ENCODE measurements at regions not wholly inside any gene's neighbourhood (a gene's known extent, or its start where the extent isn't known, plus 50 kb on each side); places are given as distances from the start of the nearest gene placed in this dataset.
"Not testable (repeated sequence)": the region's sequence is repeated elsewhere in the genome, so short reads cannot be mapped to it uniquely, and the experiment has no call there.

DNA sequence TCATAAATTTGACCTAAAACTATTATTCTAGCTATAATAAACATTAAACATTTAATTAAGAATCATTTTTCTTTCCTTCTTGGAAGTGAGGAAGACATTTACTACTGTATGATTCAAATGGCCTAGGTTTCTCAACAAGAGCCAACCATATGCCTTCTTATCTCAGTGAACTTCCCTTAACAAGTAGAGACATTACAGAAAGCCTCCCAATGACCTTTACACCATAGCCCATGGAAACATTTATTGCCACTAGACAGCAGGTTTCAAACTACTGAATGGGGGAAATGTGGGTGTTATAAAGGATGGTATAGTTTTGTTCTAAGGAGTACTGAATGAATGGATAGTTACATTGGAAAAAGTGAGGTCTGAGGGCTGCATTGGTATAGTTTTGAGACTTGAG lies 349.4 kb upstream of the SPRED2 start:
- DNase-seq (ENCODE audit: insufficient read length, low spot score) (no peak), FAIRE-seq (no peak)
- no peak for TF ChIP-seq POLR2A (IDR thresholded peaks at IDR 0.05; ENCODE audit: low read depth, low read length)

GRCh38 chr2:65779021-65779420 lies 346.6 kb upstream of the SPRED2 start:
- DNase-seq (ENCODE audit: insufficient read length, low spot score) = no peak
- no peak for TF ChIP-seq POLR2A (IDR thresholded peaks at IDR 0.05; ENCODE audit: low read depth, low read length)
- no peak for FAIRE-seq

DNA sequence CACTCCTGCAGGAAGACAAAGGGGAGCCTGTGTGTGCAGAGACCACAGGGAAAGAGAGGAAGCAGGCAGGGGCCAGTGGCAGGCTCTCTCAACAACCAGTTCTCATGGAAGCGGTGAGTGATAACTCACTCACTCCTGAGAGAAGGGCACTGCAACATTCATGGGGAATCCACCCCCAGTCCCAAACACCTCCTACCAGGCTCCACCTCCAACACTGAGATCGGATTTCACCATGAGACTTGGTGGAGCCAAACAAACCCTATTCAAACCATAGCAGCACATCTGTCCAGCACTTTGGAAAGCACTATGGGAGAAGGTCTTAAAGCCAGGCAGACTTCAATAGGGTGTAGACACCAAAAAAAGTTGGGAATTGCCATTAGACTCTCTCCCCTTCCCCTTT lies 345.7 kb upstream of the SPRED2 start:
- no peak for TF ChIP-seq POLR2A (IDR thresholded peaks at IDR 0.05; ENCODE audit: low read depth, low read length)
- DNase-seq (ENCODE audit: insufficient read length, low spot score) = no peak
- no peak for FAIRE-seq

DNA sequence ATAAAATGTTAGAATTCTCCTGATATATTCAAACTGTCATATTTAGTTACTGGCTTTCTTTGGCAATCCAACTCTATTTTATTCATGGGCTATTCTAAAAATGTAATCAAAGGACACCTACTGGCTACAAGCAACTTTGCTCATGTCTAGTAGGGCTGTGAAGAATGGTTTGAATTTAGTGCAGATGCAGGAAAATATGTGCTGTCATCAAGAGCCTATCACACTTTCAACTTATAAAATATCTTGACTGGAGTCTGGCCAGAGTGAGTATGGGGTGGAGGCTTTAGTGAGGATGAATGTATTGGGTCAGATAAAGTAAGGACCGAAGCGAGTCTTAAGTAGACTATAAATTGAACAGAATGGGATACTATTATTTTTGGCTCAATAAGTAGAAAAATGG lies 343.4 kb upstream of the SPRED2 start:
- TF ChIP-seq POLR2A (IDR thresholded peaks at IDR 0.05; ENCODE audit: low read depth, low read length) = no peak
- no peak for DNase-seq (ENCODE audit: insufficient read length, low spot score)
- no peak for FAIRE-seq

DNA sequence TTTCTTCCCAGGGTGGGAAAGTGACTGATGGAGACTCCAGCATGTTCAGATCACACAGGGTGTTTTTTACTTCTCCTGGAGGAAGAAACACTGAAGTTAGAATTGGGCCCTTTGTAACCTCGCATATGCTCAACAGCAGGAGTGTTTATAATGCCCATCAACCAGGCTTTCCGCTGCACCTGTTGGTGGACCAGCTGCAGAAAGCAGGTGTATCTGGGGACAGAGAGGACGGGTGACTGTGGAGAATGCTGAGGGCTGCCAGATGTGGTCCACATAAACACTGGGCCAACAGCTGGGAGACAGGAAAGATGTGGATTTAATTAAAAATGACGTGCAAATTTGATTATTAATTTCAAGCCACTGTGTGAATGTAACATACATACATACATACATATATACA lies 335.5 kb upstream of the SPRED2 start:
- FAIRE-seq (no peak), DNase-seq (ENCODE audit: insufficient read length, low spot score) (no peak)
- TF ChIP-seq POLR2A (IDR thresholded peaks at IDR 0.05; ENCODE audit: low read depth, low read length) = no peak

DNA sequence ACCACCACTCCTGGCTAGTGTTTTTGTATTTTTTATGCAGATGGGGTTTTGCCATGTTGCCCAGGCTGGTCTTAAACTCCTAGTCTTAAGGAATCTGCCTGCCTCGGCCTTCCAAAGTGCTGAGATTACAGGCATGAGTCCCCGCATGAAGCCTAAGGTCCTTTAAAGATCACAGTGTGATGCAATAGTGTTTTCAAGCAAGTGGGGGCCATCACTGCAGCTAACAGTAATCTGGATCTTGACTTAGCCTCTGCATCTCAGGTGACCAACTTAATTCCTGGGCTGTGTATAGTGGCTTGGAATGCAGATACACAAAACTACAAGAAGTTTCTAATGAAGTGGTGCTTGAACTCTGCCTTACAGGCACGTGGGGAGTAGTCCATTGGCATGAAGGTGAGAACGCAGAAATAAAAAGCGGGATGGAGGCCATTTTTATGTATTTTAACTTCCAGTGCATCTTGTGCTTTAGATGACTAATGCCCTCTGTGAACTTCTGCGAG lies 334.4 kb upstream of the SPRED2 start:
- DNase-seq (ENCODE audit: insufficient read length, low spot score) = no peak
- TF ChIP-seq POLR2A (IDR thresholded peaks at IDR 0.05; ENCODE audit: low read depth, low read length) = no peak
- no peak for FAIRE-seq

DNA sequence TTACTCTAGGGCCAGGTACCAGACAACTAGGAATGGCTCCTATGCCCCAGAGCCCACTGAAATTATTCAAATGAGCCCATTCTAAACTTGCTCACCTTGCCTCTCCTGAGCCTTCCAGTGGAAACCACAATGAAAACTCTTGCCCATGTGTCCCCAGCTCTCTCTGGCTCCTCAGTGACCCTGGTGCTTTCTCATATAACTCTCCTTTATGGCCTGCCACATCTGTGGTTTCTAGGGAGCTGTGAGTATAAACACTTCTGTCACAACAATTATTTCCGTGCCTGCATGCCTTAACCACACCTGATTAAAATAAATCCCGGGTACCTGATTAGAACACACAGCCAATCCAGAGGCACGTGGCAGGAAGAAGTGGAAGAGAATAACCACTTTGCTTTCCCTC lies 333.0 kb upstream of the SPRED2 start:
- DNase-seq (ENCODE audit: insufficient read length, low spot score) = no peak
- FAIRE-seq = no peak
- no peak for TF ChIP-seq POLR2A (IDR thresholded peaks at IDR 0.05; ENCODE audit: low read depth, low read length)

DNA sequence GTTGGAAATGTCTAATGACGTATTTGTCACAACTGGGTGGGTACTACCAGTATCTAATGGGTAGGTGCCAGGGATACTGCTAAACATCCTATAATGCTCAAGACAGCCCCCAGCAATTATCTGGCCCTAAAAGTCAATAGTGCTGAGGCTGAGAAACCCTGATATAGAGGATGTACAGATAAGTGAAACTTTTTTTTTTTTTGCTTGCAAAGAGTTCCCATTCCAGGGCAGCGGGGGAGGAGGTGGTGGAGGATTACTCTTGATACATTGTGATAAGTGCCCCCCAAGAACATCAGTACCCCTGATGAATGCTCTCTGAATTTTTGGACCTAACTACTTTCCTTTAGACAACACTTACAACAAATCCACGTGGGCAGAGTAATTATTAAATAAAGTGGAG lies 329.7 kb upstream of the SPRED2 start:
- FAIRE-seq (no peak), DNase-seq (ENCODE audit: insufficient read length, low spot score) (no peak)
- TF ChIP-seq POLR2A (IDR thresholded peaks at IDR 0.05; ENCODE audit: low read depth, low read length) = no peak

DNA sequence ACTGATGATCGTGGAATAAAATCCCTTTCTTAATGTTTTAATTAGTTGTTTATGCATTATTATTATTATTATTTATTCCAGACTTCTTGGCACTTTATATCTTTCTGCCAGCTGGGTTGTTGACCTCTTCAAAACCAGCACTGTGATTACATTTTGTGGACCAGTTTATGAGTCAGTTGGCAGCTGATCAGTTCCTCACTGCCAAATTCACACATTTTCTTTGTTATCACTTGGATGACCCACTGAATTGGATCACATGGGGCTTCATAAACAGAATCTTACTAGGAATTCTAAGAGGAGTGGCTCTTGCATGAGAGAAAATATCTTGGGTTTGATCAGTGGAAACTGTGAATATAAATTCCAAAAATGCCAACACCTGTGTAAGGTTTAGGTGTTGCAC lies 321.8 kb upstream of the SPRED2 start:
- FAIRE-seq = no peak
- no peak for DNase-seq (ENCODE audit: insufficient read length, low spot score)
- TF ChIP-seq POLR2A (IDR thresholded peaks at IDR 0.05; ENCODE audit: low read depth, low read length) = no peak

GRCh38 chr2:65751408-65751807 lies 319.0 kb upstream of the SPRED2 start:
- FAIRE-seq = no peak

GRCh38 chr2:65749545-65749944 lies 317.1 kb upstream of the SPRED2 start:
- TF ChIP-seq POLR2A (IDR thresholded peaks at IDR 0.05; ENCODE audit: low read depth, low read length) = no peak
- DNase-seq (ENCODE audit: insufficient read length, low spot score) = no peak
- FAIRE-seq = no peak

More at GRCh38 chr2:65751408-65751807, 319.0 kb upstream of the SPRED2 start:
- no peak for TF ChIP-seq POLR2A (IDR thresholded peaks at IDR 0.05; ENCODE audit: low read depth, low read length)
- DNase-seq (ENCODE audit: insufficient read length, low spot score) = no peak

DNA sequence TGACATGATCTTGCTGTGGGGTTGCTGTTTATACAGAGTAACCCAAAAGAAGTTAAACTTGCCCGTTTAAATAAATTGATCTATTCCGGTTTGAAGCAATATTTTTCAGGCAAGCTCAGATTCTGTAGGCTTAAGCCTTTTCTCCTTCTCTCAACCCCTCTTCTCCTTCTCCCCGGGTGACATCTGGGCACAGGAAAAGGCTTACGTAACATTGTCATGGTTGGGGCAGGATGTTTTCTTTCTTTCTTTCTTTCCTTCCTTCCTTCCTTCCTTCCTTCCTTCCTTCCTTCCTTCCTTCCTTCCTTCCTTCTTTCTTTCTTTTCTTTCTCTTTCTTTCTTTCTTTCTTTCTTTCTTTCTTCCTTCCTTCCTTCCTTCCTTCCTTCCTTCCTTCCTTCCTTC lies 315.5 kb upstream of the SPRED2 start:
- not testable (repeated sequence) for DNase-seq (ENCODE audit: insufficient read length, low spot score); FAIRE-seq

DNA sequence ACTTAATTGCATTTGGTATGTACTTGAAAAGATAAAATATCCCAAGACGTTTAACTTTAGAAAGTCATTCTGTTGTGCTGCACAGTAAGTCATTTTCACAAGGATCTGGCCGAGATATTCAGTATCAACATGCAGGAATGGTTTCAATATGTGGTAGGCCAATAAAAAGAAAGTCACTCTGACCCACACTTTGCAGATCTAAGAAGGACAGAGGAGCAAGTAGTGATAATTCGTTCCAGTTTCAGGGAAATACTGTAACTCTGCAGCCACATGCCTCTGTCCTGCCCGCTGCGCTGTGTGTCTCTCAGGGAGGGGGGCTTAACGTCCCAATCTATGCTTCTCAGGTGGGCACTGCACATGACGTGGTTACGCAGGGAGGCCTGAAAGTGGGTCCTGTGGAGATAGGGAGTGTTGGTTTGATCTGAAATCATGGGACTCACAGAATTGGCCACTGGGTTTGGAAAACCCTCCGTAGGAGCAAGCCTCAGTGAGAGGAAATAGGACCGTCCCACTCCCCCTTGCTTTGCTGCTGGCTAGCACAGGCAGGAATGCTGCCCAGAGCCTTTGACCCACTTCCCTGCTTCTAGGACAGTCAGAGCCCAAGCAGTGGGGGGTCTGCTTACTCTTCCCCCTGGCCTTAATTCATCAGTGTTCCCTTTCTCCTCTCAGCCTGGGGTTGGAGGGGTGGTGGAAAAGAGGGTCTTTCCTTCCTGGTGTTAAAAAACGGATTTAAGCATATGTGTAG lies 314.7 kb upstream of the SPRED2 start:
- no peak for FAIRE-seq
- no peak for TF ChIP-seq POLR2A (IDR thresholded peaks at IDR 0.05; ENCODE audit: low read depth, low read length)

GRCh38 chr2:65744477-65745200 lies 312.2 kb upstream of the SPRED2 start:
- no peak for TF ChIP-seq POLR2A (IDR thresholded peaks at IDR 0.05; ENCODE audit: low read depth, low read length)
- no peak for DNase-seq (ENCODE audit: insufficient read length, low spot score)
- FAIRE-seq = no peak

More for the DNA sequence above, 314.7 kb upstream of the SPRED2 start:
- DNase-seq (ENCODE audit: insufficient read length, low spot score) = no peak

DNA sequence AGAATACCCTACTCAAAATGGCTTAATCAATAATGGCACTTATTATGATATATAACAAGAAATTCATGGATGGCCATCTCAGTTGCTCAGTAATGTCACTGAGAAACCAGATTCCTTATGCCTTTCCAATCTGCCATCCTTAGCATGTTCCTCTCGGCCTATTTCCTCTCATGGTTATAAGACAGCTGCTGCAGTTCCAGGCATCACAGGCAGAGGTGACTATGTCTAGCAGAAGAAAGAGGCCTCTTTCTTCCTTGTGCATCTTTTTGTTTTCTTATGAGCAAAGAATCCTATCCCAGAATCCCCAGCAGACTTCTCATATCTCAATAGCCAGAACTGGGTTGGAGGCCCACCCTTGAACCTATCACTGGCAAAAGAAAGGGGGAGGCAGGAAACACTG lies 310.6 kb upstream of the SPRED2 start:
- FAIRE-seq (no peak), DNase-seq (ENCODE audit: insufficient read length, low spot score) (no peak)
- no peak for TF ChIP-seq POLR2A (IDR thresholded peaks at IDR 0.05; ENCODE audit: low read depth, low read length)
